ENCODE measurements at regions not wholly inside any gene's neighbourhood (a gene's known extent, or its start where the extent isn't known, plus 50 kb on each side); places are given as distances from the start of the nearest gene placed in this dataset.

- no peaks in the 10 kb centered on the region for H3K36me3 ChIP-seq (ENCODE audit: control insufficient read depth in 2 of 2, insufficient read depth in 2 of 2, low read length in 1 of 2)
- no peak overlapping the region for H3K4me3 ChIP-seq (ENCODE audit: low read length in 2 of 2)
- no peak for DNase-seq (ENCODE audit: low read depth in 6 of 9, low spot score in 9 of 9)
- no peaks in the 10 kb centered on the region for H3K27me3 ChIP-seq (ENCODE audit: control insufficient read depth in 2 of 2, insufficient read depth in 1 of 2, low read length in 1 of 2)
- no peaks in the 10 kb centered on the region for H3K4me1 ChIP-seq (ENCODE audit: control insufficient read depth in 2 of 2, insufficient read depth in 2 of 2, low read length in 2 of 2)
- no peak overlapping the region for H3K27ac ChIP-seq (ENCODE audit: low read depth in 1 of 2, low read length in 1 of 2)
- peaks cover 0 to 4% of the 10 kb centered on the region in 2 donors for H3K9me3 ChIP-seq (ENCODE audit: control insufficient read depth in 2 of 2, insufficient read depth in 1 of 2, low read length in 1 of 2)
- WGBS: 80% methylated on average over 6 of the region's 6 CpGs
These were observed 335.8 kb upstream of the MKI67 start for GRCh38 chr10:128461991-128462390.

- no peak for DNase-seq (ENCODE audit: low read depth in 6 of 9, low spot score in 9 of 9)
- Histone ChIP-seq H3K9me3 (ENCODE audit: control insufficient read depth in 2 of 2, insufficient read depth in 1 of 2, low read length in 1 of 2) (peaks cover 0 to 4% of the 10 kb centered on the region in 2 donors), H3K4me3 (ENCODE audit: low read length in 2 of 2) (no peak overlapping the region), H3K36me3 (ENCODE audit: control insufficient read depth in 2 of 2, insufficient read depth in 2 of 2, low read length in 1 of 2) (no peaks in the 10 kb centered on the region), H3K27ac (ENCODE audit: low read depth in 1 of 2, low read length in 1 of 2) (no peak overlapping the region), H3K4me1 (ENCODE audit: control insufficient read depth in 2 of 2, insufficient read depth in 2 of 2, low read length in 2 of 2) (no peaks in the 10 kb centered on the region), H3K27me3 (ENCODE audit: control insufficient read depth in 2 of 2, insufficient read depth in 1 of 2, low read length in 1 of 2) (no peaks in the 10 kb centered on the region)
- 71% methylated on average over 7 of the region's 7 CpGs for WGBS
These were observed 336.6 kb upstream of the MKI67 start for GRCh38 chr10:128462844-128463243.

GRCh38 chr10:128463991-128464760 is 338.0 kb upstream of the MKI67 start:
- no peaks in the 10 kb centered on the region for H3K36me3 ChIP-seq (ENCODE audit: control insufficient read depth in 2 of 2, insufficient read depth in 2 of 2, low read length in 1 of 2)
- 94% methylated on average over 4 of the region's 4 CpGs for WGBS
- H3K27ac ChIP-seq (ENCODE audit: low read depth in 1 of 2, low read length in 1 of 2): no peak overlapping the region
- no peaks in the 10 kb centered on the region for H3K4me1 ChIP-seq (ENCODE audit: control insufficient read depth in 2 of 2, insufficient read depth in 2 of 2, low read length in 2 of 2)
- peaks cover 0 to 4% of the 10 kb centered on the region in 2 donors for H3K9me3 ChIP-seq (ENCODE audit: control insufficient read depth in 2 of 2, insufficient read depth in 1 of 2, low read length in 1 of 2)
- H3K4me3 ChIP-seq (ENCODE audit: low read length in 2 of 2): no peak overlapping the region
- H3K27me3 ChIP-seq (ENCODE audit: control insufficient read depth in 2 of 2, insufficient read depth in 1 of 2, low read length in 1 of 2): no peaks in the 10 kb centered on the region
- peak in 8 of 9 donors; percentile 1 to 71 (median 36) for DNase-seq (ENCODE audit: low read depth in 6 of 9, low spot score in 9 of 9)

GRCh38 chr10:128465697-128466096 is 339.5 kb upstream of the MKI67 start:
- H3K4me1 ChIP-seq (ENCODE audit: control insufficient read depth in 2 of 2, insufficient read depth in 2 of 2, low read length in 2 of 2): no peaks in the 10 kb centered on the region
- no peak overlapping the region for H3K4me3 ChIP-seq (ENCODE audit: low read length in 2 of 2)
- 87% methylated on average over 11 of the region's 11 CpGs for WGBS
- no peaks in the 10 kb centered on the region for H3K36me3 ChIP-seq (ENCODE audit: control insufficient read depth in 2 of 2, insufficient read depth in 2 of 2, low read length in 1 of 2)
- peaks cover 0 to 4% of the 10 kb centered on the region in 2 donors for H3K9me3 ChIP-seq (ENCODE audit: control insufficient read depth in 2 of 2, insufficient read depth in 1 of 2, low read length in 1 of 2)
- H3K27me3 ChIP-seq (ENCODE audit: control insufficient read depth in 2 of 2, insufficient read depth in 1 of 2, low read length in 1 of 2): no peaks in the 10 kb centered on the region
- no peak overlapping the region for H3K27ac ChIP-seq (ENCODE audit: low read depth in 1 of 2, low read length in 1 of 2)
- no peak for DNase-seq (ENCODE audit: low read depth in 6 of 9, low spot score in 9 of 9)

- Histone ChIP-seq H3K36me3 (ENCODE audit: control insufficient read depth in 2 of 2, insufficient read depth in 2 of 2, low read length in 1 of 2) (no peaks in the 10 kb centered on the region), H3K27ac (ENCODE audit: low read depth in 1 of 2, low read length in 1 of 2) (no peak overlapping the region), H3K4me3 (ENCODE audit: low read length in 2 of 2) (no peak overlapping the region), H3K27me3 (ENCODE audit: control insufficient read depth in 2 of 2, insufficient read depth in 1 of 2, low read length in 1 of 2) (no peaks in the 10 kb centered on the region), H3K9me3 (ENCODE audit: control insufficient read depth in 2 of 2, insufficient read depth in 1 of 2, low read length in 1 of 2) (peaks cover 0 to 4% of the 10 kb centered on the region in 2 donors), H3K4me1 (ENCODE audit: control insufficient read depth in 2 of 2, insufficient read depth in 2 of 2, low read length in 2 of 2) (no peaks in the 10 kb centered on the region)
- no peak for DNase-seq (ENCODE audit: low read depth in 6 of 9, low spot score in 9 of 9)
- WGBS: 96% methylated on average over 14 of the region's 14 CpGs
These were observed 340.7 kb upstream of the MKI67 start for GRCh38 chr10:128466831-128467371.

GRCh38 chr10:128468462-128468861 is 342.2 kb upstream of the MKI67 start:
- DNase-seq (ENCODE audit: low read depth in 6 of 9, low spot score in 9 of 9): no peak
- 89% methylated on average over 7 of the region's 7 CpGs for WGBS
- no peak overlapping the region for H3K4me3 ChIP-seq (ENCODE audit: low read length in 2 of 2)
- no peaks in the 10 kb centered on the region for H3K27me3 ChIP-seq (ENCODE audit: control insufficient read depth in 2 of 2, insufficient read depth in 1 of 2, low read length in 1 of 2)
- H3K9me3 ChIP-seq (ENCODE audit: control insufficient read depth in 2 of 2, insufficient read depth in 1 of 2, low read length in 1 of 2): peaks cover 0 to 4% of the 10 kb centered on the region in 2 donors
- no peaks in the 10 kb centered on the region for H3K4me1 ChIP-seq (ENCODE audit: control insufficient read depth in 2 of 2, insufficient read depth in 2 of 2, low read length in 2 of 2)
- H3K27ac ChIP-seq (ENCODE audit: low read depth in 1 of 2, low read length in 1 of 2): no peak overlapping the region
- H3K36me3 ChIP-seq (ENCODE audit: control insufficient read depth in 2 of 2, insufficient read depth in 2 of 2, low read length in 1 of 2): no peaks in the 10 kb centered on the region

- Histone ChIP-seq H3K27me3 (ENCODE audit: control insufficient read depth in 2 of 2, insufficient read depth in 1 of 2, low read length in 1 of 2) (no peaks in the 10 kb centered on the region), H3K4me1 (ENCODE audit: control insufficient read depth in 2 of 2, insufficient read depth in 2 of 2, low read length in 2 of 2) (no peaks in the 10 kb centered on the region), H3K9me3 (ENCODE audit: control insufficient read depth in 2 of 2, insufficient read depth in 1 of 2, low read length in 1 of 2) (peaks cover 0 to under 1% of the 10 kb centered on the region in 2 donors), H3K4me3 (ENCODE audit: low read length in 2 of 2) (no peak overlapping the region), H3K36me3 (ENCODE audit: control insufficient read depth in 2 of 2, insufficient read depth in 2 of 2, low read length in 1 of 2) (no peaks in the 10 kb centered on the region), H3K27ac (ENCODE audit: low read depth in 1 of 2, low read length in 1 of 2) (no peak overlapping the region)
- DNase-seq (ENCODE audit: low read depth in 6 of 9, low spot score in 9 of 9): no peak
- 89% methylated on average over 9 of the region's 9 CpGs for WGBS
These were observed 343.3 kb upstream of the MKI67 start for GRCh38 chr10:128469515-128469914.

GRCh38 chr10:128470321-128470965 is 344.2 kb upstream of the MKI67 start:
- Histone ChIP-seq H3K27ac (ENCODE audit: low read depth in 1 of 2, low read length in 1 of 2) (no peak overlapping the region), H3K4me1 (ENCODE audit: control insufficient read depth in 2 of 2, insufficient read depth in 2 of 2, low read length in 2 of 2) (no peaks in the 10 kb centered on the region), H3K9me3 (ENCODE audit: control insufficient read depth in 2 of 2, insufficient read depth in 1 of 2, low read length in 1 of 2) (no peaks in the 10 kb centered on the region), H3K36me3 (ENCODE audit: control insufficient read depth in 2 of 2, insufficient read depth in 2 of 2, low read length in 1 of 2) (no peaks in the 10 kb centered on the region), H3K27me3 (ENCODE audit: control insufficient read depth in 2 of 2, insufficient read depth in 1 of 2, low read length in 1 of 2) (no peaks in the 10 kb centered on the region), H3K4me3 (ENCODE audit: low read length in 2 of 2) (no peak overlapping the region)
- no peak for DNase-seq (ENCODE audit: low read depth in 6 of 9, low spot score in 9 of 9)
- 88% methylated on average over 34 of the region's 34 CpGs for WGBS

GRCh38 chr10:128471151-128471550 is 344.9 kb upstream of the MKI67 start:
- Histone ChIP-seq H3K27me3 (ENCODE audit: control insufficient read depth in 2 of 2, insufficient read depth in 1 of 2, low read length in 1 of 2) (no peaks in the 10 kb centered on the region), H3K4me1 (ENCODE audit: control insufficient read depth in 2 of 2, insufficient read depth in 2 of 2, low read length in 2 of 2) (no peaks in the 10 kb centered on the region), H3K9me3 (ENCODE audit: control insufficient read depth in 2 of 2, insufficient read depth in 1 of 2, low read length in 1 of 2) (no peaks in the 10 kb centered on the region), H3K4me3 (ENCODE audit: low read length in 2 of 2) (no peak overlapping the region), H3K36me3 (ENCODE audit: control insufficient read depth in 2 of 2, insufficient read depth in 2 of 2, low read length in 1 of 2) (no peaks in the 10 kb centered on the region), H3K27ac (ENCODE audit: low read depth in 1 of 2, low read length in 1 of 2) (no peak overlapping the region)
- 94% methylated on average over 12 of the region's 12 CpGs for WGBS
- no peak for DNase-seq (ENCODE audit: low read depth in 6 of 9, low spot score in 9 of 9)

Data from thymus (tissue), 11 donors.